Gastrocnemius medialis (tissue), 4 donors: ENCODE measurements at regions not wholly inside any gene's neighbourhood (a gene's known extent, or its start where the extent isn't known, plus 50 kb on each side); places are given as distances from the start of the nearest gene placed in this dataset.
A peak's percentile ranks its signal among the peaks of the same experiment; 100 is the strongest.
"Not testable (repeated sequence)": the region's sequence is repeated elsewhere in the genome, so short reads cannot be mapped to it uniquely, and the experiment has no call there.

Source experiments
- ATAC-seq, 2 donors: fragments of 150-250 bp; one replicate each; pipeline ENCODE4 v1.9.1; 2016
- DNase-seq, 2 donors: peaks; one replicate each; pipeline ENCODE4 v3.0.0-alpha.2; 2019
- H3K27ac ChIP-seq, 4 donors: fragments of 200-600 bp; sonication (generic); 1 replicate in 1 of 4; 2 replicates in 3 of 4; pipeline ENCODE4 v1.5.1; 2016 to 2018; ENCODE audit warnings: mild to moderate bottlenecking in 2 of 4, moderate library complexity in 1 of 4
- H3K27me3 ChIP-seq, 3 donors: fragments of 200-600 bp; sonication (generic) in 2 of 3; 1 replicate in 1 of 3; 2 replicates in 2 of 3; pipeline versions ENCODE4 v1.5.1 to v1.6.0; 2016 to 2019; ENCODE audit warnings: mild to moderate bottlenecking in 1 of 3, moderate library complexity in 1 of 3
- H3K36me3 ChIP-seq, 2 donors: fragments of 200-600 bp; sonication (generic) in 1 of 2; one replicate each; pipeline ENCODE4 v1.5.1; 2017 to 2018
- H3K4me1 ChIP-seq, 2 donors: fragments of 200-600 bp; sonication (generic) in 1 of 2; one replicate each; pipeline ENCODE4 v1.5.1; 2016 to 2017; ENCODE audit warnings: mild to moderate bottlenecking in 2 of 2
- H3K4me3 ChIP-seq, 4 donors: fragments of 200-600 bp; sonication (generic) in 3 of 4; 1 replicate in 1 of 4; 2 replicates in 3 of 4; pipeline ENCODE4 v1.5.1; 2016 to 2019; ENCODE audit warnings: mild to moderate bottlenecking in 2 of 4
- H3K9me3 ChIP-seq, 3 donors: fragments of 200-600 bp; sonication (generic) in 2 of 3; 1 replicate in 1 of 3; 2 replicates in 2 of 3; pipeline ENCODE4 v1.5.1; 2016 to 2019
- CTCF ChIP-seq, 5 experiments: fragments of 450-650 bp in 3 of 5; fragments of 200-600 bp in 2 of 5; sonication (generic) in 2 of 5; IDR thresholded peaks in 4 of 5; conservative IDR thresholded peaks in 1 of 5; 1 replicate in 4 of 5; 2 replicates in 1 of 5; pipeline ENCODE4 v1.5.1; 2016 to 2019; ENCODE audit warnings: antibody characterized with exemption in 5 of 5, mild to moderate bottlenecking in 3 of 5, moderate library complexity in 3 of 5
- POLR2A ChIP-seq, 2 donors: fragments of 450-650 bp; IDR thresholded peaks; one replicate each; pipeline ENCODE4 v1.6.1; 2017; ENCODE audit warnings: antibody characterized with exemption in 2 of 2, mild to moderate bottlenecking in 2 of 2, moderate library complexity in 2 of 2
- in situ Hi-C, 4 donors: fragments of 200-750 bp; cut with MboI; loops; one replicate each; pipeline versions ENCODE4 v1.15.0 to v1.8.0; 2017; ENCODE audit warnings: low sequenced_read_pairs in 4 of 4
- intact Hi-C: fragments of 100-400 bp; cut with DNase I; formaldehyde crosslinking; loops from one replicate; pipeline ENCODE4 v1.15.1; 2023; ENCODE audit warnings: low total_unique reads

DNA sequence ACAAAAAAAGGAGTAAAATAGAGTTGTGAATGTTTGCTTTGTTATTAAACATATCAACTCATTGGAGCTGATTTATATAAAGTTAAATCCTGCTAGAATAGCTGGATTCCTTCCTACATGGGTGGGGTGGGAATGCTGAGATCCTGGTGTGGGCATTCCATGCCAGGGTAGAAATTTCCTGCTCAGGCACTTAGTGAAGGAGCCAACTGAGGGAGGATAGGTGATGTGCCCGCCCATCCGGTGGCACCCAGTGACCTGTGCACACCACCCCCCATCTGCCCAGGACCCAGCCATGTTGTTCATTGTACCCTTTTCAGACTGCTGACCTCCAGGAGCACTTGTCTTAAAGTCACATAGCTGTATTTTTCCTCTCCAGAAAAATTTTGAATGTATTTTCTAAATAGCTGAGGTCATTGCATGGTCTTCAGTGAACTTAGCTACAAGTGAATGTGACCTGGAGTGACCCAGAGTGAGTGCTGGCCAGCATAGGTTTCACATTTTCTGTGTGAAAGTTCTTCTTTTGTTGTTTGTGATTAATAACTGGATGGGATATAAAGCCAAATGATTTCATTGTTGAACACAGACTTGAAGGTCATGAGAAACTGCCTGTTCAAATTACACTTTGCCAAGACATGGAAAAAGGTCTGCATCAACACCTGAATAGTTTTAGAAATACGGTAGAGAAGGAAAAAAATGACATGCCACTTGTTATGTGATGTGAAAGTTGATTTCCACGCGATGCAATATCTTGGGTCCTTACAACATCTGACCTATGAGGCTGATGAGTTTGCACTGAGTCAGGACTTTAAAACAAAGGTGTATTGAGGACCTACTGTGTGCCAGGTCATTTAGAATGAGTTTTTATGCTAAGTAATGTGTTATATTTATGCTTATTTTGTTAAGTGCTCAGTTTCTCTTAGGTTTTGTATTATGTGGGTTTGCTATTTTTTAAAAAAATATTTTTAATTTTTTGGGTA, 77.2 kb downstream of the UTRN start:
- in situ Hi-C loops, result no loop called here
- Histone ChIP-seq H3K27ac (peak overlapping the region; percentile 45 to 66 (median 54)), H3K27me3 (no peaks in the 10 kb centered on the region), H3K9me3 (no peaks in the 10 kb centered on the region), H3K4me3 (no peak overlapping the region), H3K4me1 (peaks cover 16 to 47% of the 10 kb centered on the region in 2 donors), H3K36me3 (no peaks in the 10 kb centered on the region)
- no peak for DNase-seq
- ATAC-seq, result peak; percentile 78
- TF ChIP-seq POLR2A (IDR thresholded peaks at IDR 0.05) (no peak), CTCF (IDR thresholded peaks at IDR 0.05 in 4 of 5, conservative IDR thresholded peaks at IDR 0.05 in 1 of 5) (no peak)
- intact Hi-C loops, result no loop called here

DNA sequence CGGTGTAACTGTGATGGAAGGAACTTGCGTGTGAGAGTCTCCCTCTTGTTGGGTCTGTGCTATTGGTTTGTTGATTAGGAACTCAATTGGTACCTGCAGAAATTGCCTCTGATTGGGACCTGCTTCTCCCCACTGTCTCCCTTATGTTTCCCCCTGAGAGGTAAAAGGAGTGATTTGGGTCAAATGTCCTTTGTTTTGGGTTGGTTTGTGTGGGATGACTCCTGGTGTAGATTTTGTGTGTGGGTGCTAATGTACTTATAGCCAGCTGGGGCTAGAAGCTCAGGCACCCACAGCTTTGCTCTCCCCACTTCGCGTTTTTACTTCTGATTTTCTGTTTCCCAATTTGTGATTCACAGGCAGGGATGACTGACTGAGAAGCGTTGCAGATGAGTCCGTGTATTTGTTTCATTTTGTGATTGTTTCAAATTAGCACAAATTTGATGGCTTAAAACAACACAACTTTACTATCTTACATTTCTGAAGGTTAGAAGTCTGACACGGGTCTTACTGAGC, 79.1 kb downstream of the UTRN start:
- ATAC-seq (no peak), DNase-seq (no peak)
- intact Hi-C loops (no loop called here), in situ Hi-C loops (no loop called here)
- TF ChIP-seq POLR2A (IDR thresholded peaks at IDR 0.05), result no peak
- TF ChIP-seq CTCF (IDR thresholded peaks at IDR 0.05 in 4 of 5, conservative IDR thresholded peaks at IDR 0.05 in 1 of 5), result no peak
- Histone ChIP-seq H3K9me3 (no peaks in the 10 kb centered on the region), H3K4me3 (no peak overlapping the region), H3K27ac (peak overlapping the region in 3 of 4 donors; percentile 9 to 48 (median 44)), H3K36me3 (no peaks in the 10 kb centered on the region), H3K4me1 (peaks cover 12 to 41% of the 10 kb centered on the region in 2 donors), H3K27me3 (no peaks in the 10 kb centered on the region)

- no peak for ATAC-seq
- no peak for DNase-seq
- TF ChIP-seq CTCF (IDR thresholded peaks at IDR 0.05 in 4 of 5, conservative IDR thresholded peaks at IDR 0.05 in 1 of 5), result no peak
- TF ChIP-seq POLR2A (IDR thresholded peaks at IDR 0.05), result no peak
- H3K4me3 ChIP-seq, result no peak overlapping the region
- no peaks in the 10 kb centered on the region for H3K9me3 ChIP-seq
- H3K27me3 ChIP-seq, result no peaks in the 10 kb centered on the region
- peaks cover 11 to 37% of the 10 kb centered on the region in 2 donors for H3K4me1 ChIP-seq
- in situ Hi-C loops (no loop called here), intact Hi-C loops (no loop called here)
- peak overlapping the region; percentile 2 to 48 (median 34) for H3K27ac ChIP-seq
- H3K36me3 ChIP-seq, result no peaks in the 10 kb centered on the region
Observed at GRCh38 chr6:144364782-144365181, 79.6 kb downstream of the UTRN start.

DNA sequence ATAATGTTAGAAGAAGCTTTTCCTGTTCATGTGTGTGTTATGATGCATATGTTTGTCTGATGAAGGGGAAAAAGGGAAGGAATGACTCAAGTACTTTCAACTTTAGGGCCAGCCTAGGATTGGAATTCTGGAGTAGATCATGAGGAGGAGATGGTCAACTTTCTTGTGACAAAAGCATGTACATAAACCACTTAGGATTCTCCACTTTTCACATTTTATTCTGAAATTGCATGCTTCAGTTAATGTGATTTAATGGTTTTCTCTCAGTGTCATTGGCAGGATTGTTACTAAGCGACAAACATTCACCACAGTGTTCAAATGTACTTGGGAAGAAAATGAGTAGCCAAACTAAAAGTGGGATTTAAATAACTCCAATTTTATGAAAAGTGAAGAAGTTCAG, 80.1 kb downstream of the UTRN start:
- Histone ChIP-seq H3K27me3 (no peaks in the 10 kb centered on the region), H3K4me1 (peaks cover 11 to 34% of the 10 kb centered on the region in 2 donors), H3K4me3 (no peak overlapping the region), H3K9me3 (no peaks in the 10 kb centered on the region), H3K36me3 (no peaks in the 10 kb centered on the region), H3K27ac (peak overlapping the region in 3 of 4 donors; percentile 25 to 48 (median 44))
- intact Hi-C loops (no loop called here), in situ Hi-C loops (no loop called here)
- ATAC-seq, result no peak
- DNase-seq, result no peak
- no peak for TF ChIP-seq POLR2A (IDR thresholded peaks at IDR 0.05)

GRCh38 chr6:144369696-144370095, 84.6 kb downstream of the UTRN start:
- H3K4me3 ChIP-seq, H3K4me1 ChIP-seq, H3K9me3 ChIP-seq, H3K27ac ChIP-seq, H3K36me3 ChIP-seq, DNase-seq, H3K27me3 ChIP-seq, in situ Hi-C loops, ATAC-seq, intact Hi-C loops: not testable (repeated sequence)
